ENCODE measurements at regions not wholly inside any gene's neighbourhood (a gene's known extent, or its start where the extent isn't known, plus 50 kb on each side); places are given as distances from the start of the nearest gene placed in this dataset.

DNA sequence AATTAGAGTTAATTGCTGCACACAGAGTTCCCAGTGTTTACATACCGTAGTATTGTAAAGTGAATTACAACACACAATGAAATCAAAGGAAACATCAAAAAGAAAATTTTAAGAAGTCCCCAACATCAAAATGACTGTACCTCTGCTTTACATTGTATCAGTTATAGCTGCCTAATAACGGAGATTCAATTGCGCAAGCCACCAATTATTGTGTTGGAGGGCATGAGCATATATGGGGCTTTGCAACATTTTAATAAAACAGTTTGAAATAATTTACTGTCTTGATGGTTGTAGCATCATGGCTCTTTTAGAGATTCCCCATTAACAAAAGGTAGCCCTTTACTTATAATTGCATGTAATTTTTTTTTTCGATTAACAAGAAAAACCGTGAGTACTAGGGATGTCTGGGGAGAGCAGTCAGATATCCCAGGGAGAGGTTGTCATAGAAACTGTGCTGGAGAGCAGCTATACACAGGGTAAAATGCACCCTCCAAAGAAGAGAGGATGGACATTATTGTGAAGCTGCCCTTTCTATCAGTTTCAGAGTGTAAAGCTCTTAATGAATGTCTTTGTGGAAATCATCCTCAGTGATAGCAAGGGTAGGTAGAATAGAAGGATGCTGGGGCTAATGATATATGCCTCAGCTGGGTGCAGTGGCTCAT is 55.9 kb upstream of the BTG3 start:
- TF ChIP-seq SUZ12 (IDR thresholded peaks at IDR 0.05; ENCODE audit: low read depth, low read length) (no peak), ZNF331 (CRISPR knock-in tag; IDR thresholded peaks at IDR 0.05) (no peak), HOXA5 (CRISPR knock-in tag; IDR thresholded peaks at IDR 0.05) (no peak), SKI (IDR thresholded peaks at IDR 0.05; ENCODE audit: partially characterized antibody) (no peak), HHEX (CRISPR knock-in tag; IDR thresholded peaks at IDR 0.05) (no peak), SMARCE1 (IDR thresholded peaks at IDR 0.05; ENCODE audit: borderline replicate concordance) (no peak)
- TF ChIP-seq, protein P1, sequence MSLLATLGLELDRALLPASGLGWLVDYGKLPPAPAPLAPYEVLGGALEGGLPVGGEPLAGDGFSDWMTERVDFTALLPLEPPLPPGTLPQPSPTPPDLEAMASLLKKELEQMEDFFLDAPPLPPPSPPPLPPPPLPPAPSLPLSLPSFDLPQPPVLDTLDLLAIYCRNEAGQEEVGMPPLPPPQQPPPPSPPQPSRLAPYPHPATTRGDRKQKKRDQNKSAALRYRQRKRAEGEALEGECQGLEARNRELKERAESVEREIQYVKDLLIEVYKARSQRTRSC (CRISPR knock-in tag; IDR thresholded peaks at IDR 0.05; ENCODE audit: low read depth): no peak
- TF ChIP-seq, protein P2, sequence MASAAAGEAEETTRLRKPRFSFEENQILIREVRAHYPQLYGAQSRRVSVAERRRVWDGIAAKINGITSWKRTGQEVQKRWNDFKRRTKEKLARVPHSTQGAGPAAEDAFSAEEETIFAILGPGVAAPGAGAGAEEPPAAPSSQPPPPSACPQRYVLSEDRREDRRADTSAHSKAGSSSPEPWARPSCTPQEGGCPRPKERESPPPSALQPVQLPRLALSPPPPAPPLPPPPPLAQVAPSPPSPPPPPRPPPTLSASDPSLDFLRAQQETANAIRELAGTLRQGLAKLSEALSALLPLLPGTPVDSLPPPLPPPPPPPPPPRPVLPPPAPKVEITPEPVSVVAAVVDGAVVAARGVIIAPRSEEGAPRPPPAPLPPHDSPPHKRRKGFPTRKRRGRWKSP (CRISPR knock-in tag; IDR thresholded peaks at IDR 0.05): no peak
- TF ChIP-seq, protein P3, sequence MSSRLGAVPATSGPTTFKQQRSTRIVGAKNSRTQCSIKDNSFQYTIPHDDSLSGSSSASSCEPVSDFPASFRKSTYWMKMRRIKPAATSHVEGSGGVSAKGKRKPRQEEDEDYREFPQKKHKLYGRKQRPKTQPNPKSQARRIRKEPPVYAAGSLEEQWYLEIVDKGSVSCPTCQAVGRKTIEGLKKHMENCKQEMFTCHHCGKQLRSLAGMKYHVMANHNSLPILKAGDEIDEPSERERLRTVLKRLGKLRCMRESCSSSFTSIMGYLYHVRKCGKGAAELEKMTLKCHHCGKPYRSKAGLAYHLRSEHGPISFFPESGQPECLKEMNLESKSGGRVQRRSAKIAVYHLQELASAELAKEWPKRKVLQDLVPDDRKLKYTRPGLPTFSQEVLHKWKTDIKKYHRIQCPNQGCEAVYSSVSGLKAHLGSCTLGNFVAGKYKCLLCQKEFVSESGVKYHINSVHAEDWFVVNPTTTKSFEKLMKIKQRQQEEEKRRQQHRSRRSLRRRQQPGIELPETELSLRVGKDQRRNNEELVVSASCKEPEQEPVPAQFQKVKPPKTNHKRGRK (CRISPR knock-in tag; IDR thresholded peaks at IDR 0.05): no peak
- TF ChIP-seq, protein P4, sequence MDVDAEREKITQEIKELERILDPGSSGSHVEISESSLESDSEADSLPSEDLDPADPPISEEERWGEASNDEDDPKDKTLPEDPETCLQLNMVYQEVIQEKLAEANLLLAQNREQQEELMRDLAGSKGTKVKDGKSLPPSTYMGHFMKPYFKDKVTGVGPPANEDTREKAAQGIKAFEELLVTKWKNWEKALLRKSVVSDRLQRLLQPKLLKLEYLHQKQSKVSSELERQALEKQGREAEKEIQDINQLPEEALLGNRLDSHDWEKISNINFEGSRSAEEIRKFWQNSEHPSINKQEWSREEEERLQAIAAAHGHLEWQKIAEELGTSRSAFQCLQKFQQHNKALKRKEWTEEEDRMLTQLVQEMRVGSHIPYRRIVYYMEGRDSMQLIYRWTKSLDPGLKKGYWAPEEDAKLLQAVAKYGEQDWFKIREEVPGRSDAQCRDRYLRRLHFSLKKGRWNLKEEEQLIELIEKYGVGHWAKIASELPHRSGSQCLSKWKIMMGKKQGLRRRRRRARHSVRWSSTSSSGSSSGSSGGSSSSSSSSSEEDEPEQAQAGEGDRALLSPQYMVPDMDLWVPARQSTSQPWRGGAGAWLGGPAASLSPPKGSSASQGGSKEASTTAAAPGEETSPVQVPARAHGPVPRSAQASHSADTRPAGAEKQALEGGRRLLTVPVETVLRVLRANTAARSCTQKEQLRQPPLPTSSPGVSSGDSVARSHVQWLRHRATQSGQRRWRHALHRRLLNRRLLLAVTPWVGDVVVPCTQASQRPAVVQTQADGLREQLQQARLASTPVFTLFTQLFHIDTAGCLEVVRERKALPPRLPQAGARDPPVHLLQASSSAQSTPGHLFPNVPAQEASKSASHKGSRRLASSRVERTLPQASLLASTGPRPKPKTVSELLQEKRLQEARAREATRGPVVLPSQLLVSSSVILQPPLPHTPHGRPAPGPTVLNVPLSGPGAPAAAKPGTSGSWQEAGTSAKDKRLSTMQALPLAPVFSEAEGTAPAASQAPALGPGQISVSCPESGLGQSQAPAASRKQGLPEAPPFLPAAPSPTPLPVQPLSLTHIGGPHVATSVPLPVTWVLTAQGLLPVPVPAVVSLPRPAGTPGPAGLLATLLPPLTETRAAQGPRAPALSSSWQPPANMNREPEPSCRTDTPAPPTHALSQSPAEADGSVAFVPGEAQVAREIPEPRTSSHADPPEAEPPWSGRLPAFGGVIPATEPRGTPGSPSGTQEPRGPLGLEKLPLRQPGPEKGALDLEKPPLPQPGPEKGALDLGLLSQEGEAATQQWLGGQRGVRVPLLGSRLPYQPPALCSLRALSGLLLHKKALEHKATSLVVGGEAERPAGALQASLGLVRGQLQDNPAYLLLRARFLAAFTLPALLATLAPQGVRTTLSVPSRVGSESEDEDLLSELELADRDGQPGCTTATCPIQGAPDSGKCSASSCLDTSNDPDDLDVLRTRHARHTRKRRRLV (CRISPR knock-in tag; IDR thresholded peaks at IDR 0.05): no peak
- TF ChIP-seq, protein P5, sequence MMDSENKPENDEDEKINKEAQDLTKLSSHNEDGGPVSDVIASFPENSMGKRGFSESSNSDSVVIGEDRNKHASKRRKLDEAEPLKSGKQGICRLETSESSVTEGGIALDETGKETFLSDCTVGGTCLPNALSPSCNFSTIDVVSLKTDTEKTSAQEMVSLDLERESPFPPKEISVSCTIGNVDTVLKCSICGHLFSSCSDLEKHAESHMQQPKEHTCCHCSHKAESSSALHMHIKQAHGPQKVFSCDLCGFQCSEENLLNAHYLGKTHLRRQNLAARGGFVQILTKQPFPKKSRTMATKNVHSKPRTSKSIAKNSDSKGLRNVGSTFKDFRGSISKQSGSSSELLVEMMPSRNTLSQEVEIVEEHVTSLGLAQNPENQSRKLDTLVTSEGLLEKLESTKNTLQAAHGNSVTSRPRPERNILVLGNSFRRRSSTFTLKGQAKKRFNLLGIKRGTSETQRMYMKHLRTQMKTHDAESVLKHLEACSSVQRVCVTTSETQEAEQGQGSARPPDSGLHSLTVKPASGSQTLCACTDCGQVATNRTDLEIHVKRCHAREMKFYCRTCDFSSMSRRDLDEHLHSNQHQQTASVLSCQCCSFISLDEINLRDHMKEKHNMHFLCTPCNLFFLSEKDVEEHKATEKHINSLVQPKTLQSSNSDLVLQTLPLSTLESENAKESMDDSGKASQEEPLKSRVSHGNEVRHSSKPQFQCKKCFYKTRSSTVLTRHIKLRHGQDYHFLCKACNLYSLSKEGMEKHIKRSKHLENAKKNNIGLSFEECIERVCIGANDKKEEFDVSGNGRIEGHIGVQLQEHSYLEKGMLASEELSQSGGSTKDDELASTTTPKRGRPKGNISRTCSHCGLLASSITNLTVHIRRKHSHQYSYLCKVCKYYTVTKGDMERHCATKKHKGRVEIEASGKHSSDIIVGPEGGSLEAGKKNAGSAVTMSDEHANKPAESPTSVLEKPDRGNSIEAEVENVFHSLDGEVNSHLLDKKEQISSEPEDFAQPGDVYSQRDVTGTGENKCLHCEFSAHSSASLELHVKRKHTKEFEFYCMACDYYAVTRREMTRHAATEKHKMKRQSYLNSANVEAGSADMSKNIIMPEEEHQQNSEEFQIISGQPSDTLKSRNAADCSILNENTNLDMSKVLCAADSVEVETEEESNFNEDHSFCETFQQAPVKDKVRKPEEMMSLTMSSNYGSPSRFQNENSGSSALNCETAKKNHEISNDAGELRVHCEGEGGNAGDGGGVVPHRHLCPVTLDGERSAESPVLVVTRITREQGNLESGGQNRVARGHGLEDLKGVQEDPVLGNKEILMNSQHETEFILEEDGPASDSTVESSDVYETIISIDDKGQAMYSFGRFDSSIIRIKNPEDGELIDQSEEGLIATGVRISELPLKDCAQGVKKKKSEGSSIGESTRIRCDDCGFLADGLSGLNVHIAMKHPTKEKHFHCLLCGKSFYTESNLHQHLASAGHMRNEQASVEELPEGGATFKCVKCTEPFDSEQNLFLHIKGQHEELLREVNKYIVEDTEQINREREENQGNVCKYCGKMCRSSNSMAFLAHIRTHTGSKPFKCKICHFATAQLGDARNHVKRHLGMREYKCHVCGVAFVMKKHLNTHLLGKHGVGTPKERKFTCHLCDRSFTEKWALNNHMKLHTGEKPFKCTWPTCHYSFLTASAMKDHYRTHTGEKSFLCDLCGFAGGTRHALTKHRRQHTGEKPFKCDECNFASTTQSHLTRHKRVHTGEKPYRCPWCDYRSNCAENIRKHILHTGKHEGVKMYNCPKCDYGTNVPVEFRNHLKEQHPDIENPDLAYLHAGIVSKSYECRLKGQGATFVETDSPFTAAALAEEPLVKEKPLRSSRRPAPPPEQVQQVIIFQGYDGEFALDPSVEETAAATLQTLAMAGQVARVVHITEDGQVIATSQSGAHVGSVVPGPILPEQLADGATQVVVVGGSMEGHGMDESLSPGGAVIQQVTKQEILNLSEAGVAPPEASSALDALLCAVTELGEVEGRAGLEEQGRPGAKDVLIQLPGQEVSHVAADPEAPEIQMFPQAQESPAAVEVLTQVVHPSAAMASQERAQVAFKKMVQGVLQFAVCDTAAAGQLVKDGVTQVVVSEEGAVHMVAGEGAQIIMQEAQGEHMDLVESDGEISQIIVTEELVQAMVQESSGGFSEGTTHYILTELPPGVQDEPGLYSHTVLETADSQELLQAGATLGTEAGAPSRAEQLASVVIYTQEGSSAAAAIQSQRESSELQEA (CRISPR knock-in tag; IDR thresholded peaks at IDR 0.05; ENCODE audit: not compliant biosample characterization): no peak
